ENCODE measurements at regions not wholly inside any gene's neighbourhood (a gene's known extent, or its start where the extent isn't known, plus 50 kb on each side); places are given as distances from the start of the nearest gene placed in this dataset.

- TF ChIP-seq EZH2phosphoT487 (IDR thresholded peaks at IDR 0.05; ENCODE audit: low read length) (no peak), CTCF (IDR thresholded peaks at IDR 0.05; ENCODE audit: low read length) (no peak), EZH2 (optimal IDR thresholded peaks at IDR 0.05; ENCODE audit: low read depth, low read length) (no peak)
- Histone ChIP-seq H3K4me3 (ENCODE audit: low read length) (no peak overlapping the region), H3F3A (ENCODE audit: insufficient read depth, low read length) (peaks cover under 1% of the 10 kb centered on the region; the same call in 1 of the 2 replicates), H3K79me2 (ENCODE audit: low read length) (no peaks in the 10 kb centered on the region), H4K20me1 (ENCODE audit: insufficient read depth, low read length) (no peaks in the 10 kb centered on the region), H3K27ac (ENCODE audit: low read length) (no peak overlapping the region), H3K36me3 (replicated peaks; ENCODE audit: insufficient read depth, low read length) (no peaks in the 10 kb centered on the region), H2AFZ (ENCODE audit: low read length) (no peak overlapping the region), H3K4me2 (ENCODE audit: low read depth, low read length) (no peak overlapping the region), H3K27me3 (replicated peaks; ENCODE audit: insufficient read depth, low read length) (no peaks in the 10 kb centered on the region), H3K9ac (ENCODE audit: low read length) (no peak overlapping the region), H3K4me1 (ENCODE audit: low read length) (no peaks in the 10 kb centered on the region), H3K9me2 (replicated peaks; ENCODE audit: insufficient read depth, low read length) (no peaks in the 10 kb centered on the region), H3K9me3 (replicated peaks; ENCODE audit: insufficient read depth, low read length) (no peaks in the 10 kb centered on the region)
- no peak for DNase-seq
Observed at GRCh38 chr17:62891659-62892058, 74.4 kb upstream of the TANC2 start.

DNA sequence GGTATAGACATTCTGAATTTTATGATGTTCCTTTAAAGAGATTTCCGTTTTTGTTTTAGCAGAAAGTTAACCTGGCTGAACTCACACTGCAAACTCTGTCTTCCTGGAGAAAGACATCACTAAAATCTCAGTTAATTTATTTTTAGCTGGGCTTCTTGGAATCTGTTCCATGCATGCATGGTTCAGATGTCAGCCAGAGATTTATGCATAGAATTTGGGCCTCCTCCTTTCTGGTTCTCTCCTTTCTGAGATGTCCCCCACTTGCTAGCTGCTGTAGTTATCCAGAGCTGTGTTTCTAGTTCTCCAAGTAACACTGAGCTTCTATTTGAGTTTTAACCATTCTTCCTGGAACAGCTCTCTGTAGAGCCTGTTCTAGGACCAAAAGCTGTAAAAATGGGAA lies 77.3 kb upstream of the TANC2 start:
- no peaks in the 10 kb centered on the region for H3K4me1 ChIP-seq (ENCODE audit: low read length)
- no peak overlapping the region for H3K4me2 ChIP-seq (ENCODE audit: low read depth, low read length)

GRCh38 chr17:62888148-62888547 lies 77.9 kb upstream of the TANC2 start:
- no peaks in the 10 kb centered on the region for H3K79me2 ChIP-seq (ENCODE audit: low read length)
- H3K9me2 ChIP-seq (replicated peaks; ENCODE audit: insufficient read depth, low read length) = no peaks in the 10 kb centered on the region
- TF ChIP-seq CTCF (IDR thresholded peaks at IDR 0.05; ENCODE audit: low read length) = no peak
- no peak for TF ChIP-seq EZH2phosphoT487 (IDR thresholded peaks at IDR 0.05; ENCODE audit: low read length)
- no peak for TF ChIP-seq EZH2 (optimal IDR thresholded peaks at IDR 0.05; ENCODE audit: low read depth, low read length)
- H3K4me2 ChIP-seq (ENCODE audit: low read depth, low read length) = no peak overlapping the region
- no peak overlapping the region for H2AFZ ChIP-seq (ENCODE audit: low read length)
- no peak overlapping the region for H3K4me3 ChIP-seq (ENCODE audit: low read length)
- H3K36me3 ChIP-seq (replicated peaks; ENCODE audit: insufficient read depth, low read length) = no peaks in the 10 kb centered on the region
- H3K9me3 ChIP-seq (replicated peaks; ENCODE audit: insufficient read depth, low read length) = no peaks in the 10 kb centered on the region
- H3K9ac ChIP-seq (ENCODE audit: low read length) = no peak overlapping the region
- no peaks in the 10 kb centered on the region for H4K20me1 ChIP-seq (ENCODE audit: insufficient read depth, low read length)
- H3K4me1 ChIP-seq (ENCODE audit: low read length) = no peaks in the 10 kb centered on the region
- peaks cover 2% of the 10 kb centered on the region; the same call in 1 of the 2 replicates for H3F3A ChIP-seq (ENCODE audit: insufficient read depth, low read length)
- H3K27ac ChIP-seq (ENCODE audit: low read length) = no peak overlapping the region
- no peak for DNase-seq
- H3K27me3 ChIP-seq (replicated peaks; ENCODE audit: insufficient read depth, low read length) = no peaks in the 10 kb centered on the region

More for the DNA sequence above, 77.3 kb upstream of the TANC2 start:
- H4K20me1 ChIP-seq (ENCODE audit: insufficient read depth, low read length) = no peaks in the 10 kb centered on the region
- H3F3A ChIP-seq (ENCODE audit: insufficient read depth, low read length) = peaks cover 2% of the 10 kb centered on the region; the same call in 1 of the 2 replicates
- no peaks in the 10 kb centered on the region for H3K79me2 ChIP-seq (ENCODE audit: low read length)
- H3K27ac ChIP-seq (ENCODE audit: low read length) = no peak overlapping the region
- TF ChIP-seq CTCF (IDR thresholded peaks at IDR 0.05; ENCODE audit: low read length) = no peak
- no peaks in the 10 kb centered on the region for H3K9me2 ChIP-seq (replicated peaks; ENCODE audit: insufficient read depth, low read length)
- H3K9ac ChIP-seq (ENCODE audit: low read length) = no peak overlapping the region
- H3K27me3 ChIP-seq (replicated peaks; ENCODE audit: insufficient read depth, low read length) = no peaks in the 10 kb centered on the region
- H2AFZ ChIP-seq (ENCODE audit: low read length) = no peak overlapping the region
- no peak overlapping the region for H3K4me3 ChIP-seq (ENCODE audit: low read length)
- H3K9me3 ChIP-seq (replicated peaks; ENCODE audit: insufficient read depth, low read length) = no peaks in the 10 kb centered on the region
- H3K36me3 ChIP-seq (replicated peaks; ENCODE audit: insufficient read depth, low read length) = no peaks in the 10 kb centered on the region
- DNase-seq = no peak

Measured in MM.1S (cell line).